Progenitor cell of endocrine pancreas (in vitro differentiated cells): ENCODE measurements at regions not wholly inside any gene's neighbourhood (a gene's known extent, or its start where the extent isn't known, plus 50 kb on each side); places are given as distances from the start of the nearest gene placed in this dataset.

ENCODE experiments used
- DNase-seq: peaks from one replicate; pipeline ENCODE4 v3.0.0; 2021; ENCODE audit warnings: low spot score; ENCODE audit not compliant: unreplicated experiment
- H3K27ac Mint-ChIP-seq: 2 replicates; pipeline ENCODE4 v1.8.0; 2021; ENCODE audit warnings: mild to moderate bottlenecking, moderate library complexity, mixed read lengths
- H3K27me3 Mint-ChIP-seq: 2 replicates; pipeline ENCODE4 v1.8.0; 2021; ENCODE audit warnings: mixed read lengths
- H3K36me3 Mint-ChIP-seq: 2 replicates; pipeline ENCODE4 v1.8.0; 2022; ENCODE audit warnings: mixed read lengths; ENCODE audit not compliant: insufficient read depth
- H3K4me1 Mint-ChIP-seq: 2 replicates; pipeline ENCODE4 v1.8.0; 2021; ENCODE audit warnings: low read depth, mixed read lengths
- H3K4me3 Mint-ChIP-seq: 2 replicates; pipeline ENCODE4 v1.8.0; 2021; ENCODE audit warnings: low read depth, mild to moderate bottlenecking, moderate library complexity, mixed read lengths
- H3K9me3 Mint-ChIP-seq: 2 replicates; pipeline ENCODE4 v1.8.0; 2021; ENCODE audit warnings: low read depth, mixed read lengths
- CTCF ChIP-seq: fragments of 200-600 bp; sonication (generic); IDR thresholded peaks from one replicate; pipeline ENCODE4 v1.5.0; 2021; ENCODE audit warnings: antibody characterized with exemption, mild to moderate bottlenecking; ENCODE audit not compliant: unreplicated experiment

GRCh38 chr13:85031771-85032170, 767.4 kb downstream of the SLITRK6 start:
- no peak overlapping the region for H3K4me3 Mint-ChIP-seq
- H3K36me3 Mint-ChIP-seq: no peaks in the 10 kb centered on the region
- no peak for TF ChIP-seq CTCF
- peaks cover 7% of the 10 kb centered on the region for H3K9me3 Mint-ChIP-seq
- no peaks in the 10 kb centered on the region for H3K4me1 Mint-ChIP-seq
- H3K27me3 Mint-ChIP-seq: no peaks in the 10 kb centered on the region
- no peak overlapping the region for H3K27ac Mint-ChIP-seq
- no peak for DNase-seq

GRCh38 chr13:85028035-85028434, 771.2 kb downstream of the SLITRK6 start:
- no peaks in the 10 kb centered on the region for H3K4me1 Mint-ChIP-seq
- H3K36me3 Mint-ChIP-seq: no peaks in the 10 kb centered on the region
- H3K9me3 Mint-ChIP-seq: peaks cover 13% of the 10 kb centered on the region
- DNase-seq: no peak
- no peak for TF ChIP-seq CTCF
- H3K4me3 Mint-ChIP-seq: no peak overlapping the region
- no peak overlapping the region for H3K27ac Mint-ChIP-seq
- H3K27me3 Mint-ChIP-seq: no peaks in the 10 kb centered on the region

GRCh38 chr13:85019121-85019520, 780.1 kb downstream of the SLITRK6 start:
- H3K9me3 Mint-ChIP-seq: peaks cover 2% of the 10 kb centered on the region
- H3K4me1 Mint-ChIP-seq: no peaks in the 10 kb centered on the region
- no peak for DNase-seq
- H3K27ac Mint-ChIP-seq: no peak overlapping the region
- H3K36me3 Mint-ChIP-seq: no peaks in the 10 kb centered on the region
- no peaks in the 10 kb centered on the region for H3K27me3 Mint-ChIP-seq
- no peak for TF ChIP-seq CTCF
- H3K4me3 Mint-ChIP-seq: no peak overlapping the region

GRCh38 chr13:85013006-85013405, 786.2 kb downstream of the SLITRK6 start:
- no peak for TF ChIP-seq CTCF
- Mint-ChIP-seq H3K9me3 (peaks cover 9% of the 10 kb centered on the region), H3K27ac (no peak overlapping the region), H3K4me3 (no peak overlapping the region), H3K27me3 (no peaks in the 10 kb centered on the region), H3K36me3 (no peaks in the 10 kb centered on the region), H3K4me1 (no peaks in the 10 kb centered on the region)
- DNase-seq: no peak

- Mint-ChIP-seq H3K4me3 (no peak overlapping the region), H3K36me3 (no peaks in the 10 kb centered on the region), H3K27ac (no peak overlapping the region), H3K9me3 (peaks cover 9% of the 10 kb centered on the region), H3K27me3 (no peaks in the 10 kb centered on the region), H3K4me1 (no peaks in the 10 kb centered on the region)
- DNase-seq: no peak
- TF ChIP-seq CTCF: no peak
Observed at GRCh38 chr13:85009447-85009846, 789.8 kb downstream of the SLITRK6 start.
